ENCODE measurements at regions not wholly inside any gene's neighbourhood (a gene's known extent, or its start where the extent isn't known, plus 50 kb on each side); places are given as distances from the start of the nearest gene placed in this dataset.
A peak's percentile ranks its signal among the peaks of the same experiment; 100 is the strongest.

DNA sequence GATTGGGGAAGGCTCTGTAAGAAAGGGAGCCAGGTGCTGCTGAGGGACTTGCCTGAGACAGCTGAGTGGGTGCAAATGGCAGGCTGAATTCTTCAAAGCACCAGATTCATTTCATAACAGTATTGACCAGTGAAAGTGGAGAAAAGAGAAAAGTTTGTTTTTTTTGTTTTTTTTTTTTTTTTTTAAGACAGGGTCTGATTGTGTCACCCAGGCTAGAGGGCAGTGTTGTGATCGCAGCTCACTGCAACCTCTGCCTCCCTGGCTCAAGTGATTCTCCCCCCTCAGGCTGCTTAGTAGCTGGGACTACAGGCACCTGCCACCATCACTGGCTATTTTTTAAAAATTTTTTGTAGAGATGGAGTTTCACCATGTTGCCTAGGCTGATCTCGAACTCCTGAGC lies 494.0 kb downstream of the MIAT start:
- DNase-seq (ENCODE audit: low read depth) = no peak
- TF ChIP-seq CTCF (conservative IDR thresholded peaks at IDR 0.05; ENCODE audit: low read depth, low read length) = peak; percentile 24
- no peak overlapping the region for H3K4me3 ChIP-seq (ENCODE audit: low read length)

GRCh38 chr22:27152033-27152432 lies 494.6 kb downstream of the MIAT start:
- H3K4me3 ChIP-seq (ENCODE audit: low read length) = no peak overlapping the region
- no peak for DNase-seq (ENCODE audit: low read depth)
- TF ChIP-seq CTCF (conservative IDR thresholded peaks at IDR 0.05; ENCODE audit: low read depth, low read length) = no peak

- TF ChIP-seq CTCF (conservative IDR thresholded peaks at IDR 0.05; ENCODE audit: low read depth, low read length) = no peak
These were observed 495.5 kb downstream of the MIAT start for GRCh38 chr22:27152883-27153282.

GRCh38 chr22:27153386-27153785 lies 496.0 kb downstream of the MIAT start:
- no peak for DNase-seq (ENCODE audit: low read depth)
- no peak overlapping the region for H3K4me3 ChIP-seq (ENCODE audit: low read length)
- no peak for TF ChIP-seq CTCF (conservative IDR thresholded peaks at IDR 0.05; ENCODE audit: low read depth, low read length)

More at GRCh38 chr22:27152883-27153282, 495.5 kb downstream of the MIAT start:
- DNase-seq (ENCODE audit: low read depth) = no peak
- H3K4me3 ChIP-seq (ENCODE audit: low read length) = no peak overlapping the region

GRCh38 chr22:27154717-27155116 lies 497.3 kb downstream of the MIAT start:
- DNase-seq (ENCODE audit: low read depth) = no peak
- TF ChIP-seq CTCF (conservative IDR thresholded peaks at IDR 0.05; ENCODE audit: low read depth, low read length) = no peak

GRCh38 chr22:27156821-27157489 lies 499.6 kb downstream of the MIAT start:
- no peak for DNase-seq (ENCODE audit: low read depth)
- no peak overlapping the region for H3K4me3 ChIP-seq (ENCODE audit: low read length)
- TF ChIP-seq CTCF (conservative IDR thresholded peaks at IDR 0.05; ENCODE audit: low read depth, low read length) = no peak

More at GRCh38 chr22:27154717-27155116, 497.3 kb downstream of the MIAT start:
- H3K4me3 ChIP-seq (ENCODE audit: low read length) = no peak overlapping the region

- TF ChIP-seq CTCF (conservative IDR thresholded peaks at IDR 0.05; ENCODE audit: low read depth, low read length) = no peak
- no peak overlapping the region for H3K4me3 ChIP-seq (ENCODE audit: low read length)
- DNase-seq (ENCODE audit: low read depth) = no peak
These were observed 500.4 kb downstream of the MIAT start for GRCh38 chr22:27157666-27158370.
